ENCODE measurements at regions not wholly inside any gene's neighbourhood (a gene's known extent, or its start where the extent isn't known, plus 50 kb on each side); places are given as distances from the start of the nearest gene placed in this dataset.

DNA sequence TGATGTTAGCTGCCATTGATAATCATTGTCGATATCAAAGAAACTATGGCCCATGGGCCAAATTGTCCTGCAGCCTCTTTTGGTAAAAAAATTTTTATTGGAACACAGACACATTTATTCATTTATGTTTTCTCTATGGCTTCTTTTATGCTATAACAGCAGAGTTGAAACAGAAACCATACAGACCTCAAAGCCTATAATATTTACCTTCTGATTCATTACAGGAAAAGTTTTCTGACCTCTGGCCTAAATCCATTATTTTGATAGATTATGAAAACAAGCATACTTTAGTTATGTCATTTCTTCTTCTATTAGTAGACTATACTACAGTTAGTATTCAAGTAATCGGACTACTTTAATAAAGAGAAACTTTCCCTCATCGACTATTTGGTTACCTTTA is 349.7 kb upstream of the GALNT5 start:
- peak; percentile 49 for FAIRE-seq
- H3K4me3 ChIP-seq (ENCODE audit: low read depth in 1 of 3, low read length in 3 of 3), result no peak overlapping the region
- no peak for DNase-seq
- 50 to 52% (median 52%) methylated on average over 3 of the region's 3 CpGs for WGBS, 3 donors
- H3K9me3 ChIP-seq (ENCODE audit: control insufficient read depth in 2 of 2, insufficient read depth in 1 of 2, low read depth in 1 of 2, low read length in 1 of 2), result no peaks in the 10 kb centered on the region
- H3K36me3 ChIP-seq (ENCODE audit: control insufficient read depth in 3 of 3, insufficient read depth in 2 of 3, low read depth in 1 of 3, low read length in 3 of 3), result no peaks in the 10 kb centered on the region
- H3K27ac ChIP-seq (ENCODE audit: low read depth in 1 of 3, low read length in 2 of 3), result no peak overlapping the region
- H3K27me3 ChIP-seq (ENCODE audit: control insufficient read depth in 3 of 3, insufficient read depth in 3 of 3, low read length in 3 of 3), result no peaks in the 10 kb centered on the region
- H3K4me1 ChIP-seq (ENCODE audit: control insufficient read depth in 3 of 3, insufficient read depth in 2 of 3, low read depth in 1 of 3, low read length in 2 of 3), result no peaks in the 10 kb centered on the region

- Histone ChIP-seq H3K27ac (ENCODE audit: low read depth in 1 of 3, low read length in 2 of 3) (no peak overlapping the region), H3K9me3 (ENCODE audit: control insufficient read depth in 2 of 2, insufficient read depth in 1 of 2, low read depth in 1 of 2, low read length in 1 of 2) (no peaks in the 10 kb centered on the region), H3K36me3 (ENCODE audit: control insufficient read depth in 3 of 3, insufficient read depth in 2 of 3, low read depth in 1 of 3, low read length in 3 of 3) (no peaks in the 10 kb centered on the region), H3K27me3 (ENCODE audit: control insufficient read depth in 3 of 3, insufficient read depth in 3 of 3, low read length in 3 of 3) (no peaks in the 10 kb centered on the region), H3K4me3 (ENCODE audit: low read depth in 1 of 3, low read length in 3 of 3) (no peak overlapping the region), H3K4me1 (ENCODE audit: control insufficient read depth in 3 of 3, insufficient read depth in 2 of 3, low read depth in 1 of 3, low read length in 2 of 3) (no peaks in the 10 kb centered on the region)
- DNase-seq, result no peak
- 35 to 76% (median 52%) methylated on average over 1 of the region's 1 CpG for WGBS, 3 donors
- FAIRE-seq, result no peak
Observed at GRCh38 chr2:156908825-156909224, 348.7 kb upstream of the GALNT5 start.

DNA sequence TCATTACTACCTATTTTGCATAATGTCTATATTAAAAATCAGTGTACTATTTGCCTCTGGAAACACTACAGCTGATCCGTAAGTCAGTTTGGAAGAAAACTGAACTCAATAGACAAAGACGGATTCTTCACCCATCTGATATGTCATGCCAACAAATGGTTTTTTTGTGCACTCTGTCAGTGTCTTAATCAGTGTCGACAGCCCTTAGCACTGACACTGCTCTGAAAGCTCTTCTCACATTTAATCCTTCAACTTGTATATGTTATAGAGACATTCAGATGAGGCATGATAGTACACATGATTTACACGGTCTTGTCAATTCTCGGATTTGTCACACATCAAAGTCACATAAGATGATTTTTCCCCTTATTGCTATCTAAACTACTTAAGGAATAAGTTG is 347.5 kb upstream of the GALNT5 start:
- no peak overlapping the region for H3K27ac ChIP-seq (ENCODE audit: low read depth in 1 of 3, low read length in 2 of 3)
- no peaks in the 10 kb centered on the region for H3K36me3 ChIP-seq (ENCODE audit: control insufficient read depth in 3 of 3, insufficient read depth in 2 of 3, low read depth in 1 of 3, low read length in 3 of 3)
- FAIRE-seq (no peak), DNase-seq (no peak)
- H3K4me1 ChIP-seq (ENCODE audit: control insufficient read depth in 3 of 3, insufficient read depth in 2 of 3, low read depth in 1 of 3, low read length in 2 of 3), result no peaks in the 10 kb centered on the region
- H3K27me3 ChIP-seq (ENCODE audit: control insufficient read depth in 3 of 3, insufficient read depth in 3 of 3, low read length in 3 of 3), result no peaks in the 10 kb centered on the region
- H3K4me3 ChIP-seq (ENCODE audit: low read depth in 1 of 3, low read length in 3 of 3), result no peak overlapping the region
- 79 to 87% (median 87%) methylated on average over 5 of the region's 5 CpGs for WGBS, 3 donors
- no peaks in the 10 kb centered on the region for H3K9me3 ChIP-seq (ENCODE audit: control insufficient read depth in 2 of 2, insufficient read depth in 1 of 2, low read depth in 1 of 2, low read length in 1 of 2)

DNA sequence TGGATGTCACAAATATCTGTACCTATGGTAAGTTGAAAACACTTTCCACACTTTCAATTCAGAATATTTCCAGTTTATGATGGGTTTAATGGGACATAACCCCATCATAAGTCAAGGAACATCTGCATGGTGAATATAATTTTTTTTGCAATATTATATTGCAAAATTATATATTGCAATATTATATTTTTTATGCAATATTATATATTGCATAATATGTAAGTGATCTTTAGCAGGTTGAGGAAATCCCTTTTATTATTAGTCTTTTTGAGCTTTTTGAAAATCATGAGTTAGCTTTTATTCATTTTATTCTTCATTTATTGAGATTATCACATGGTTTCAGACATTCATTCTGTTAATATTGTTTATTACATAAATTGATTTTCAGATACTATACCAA is 342.2 kb upstream of the GALNT5 start:
- DNase-seq (no peak), FAIRE-seq (no peak)
- no peaks in the 10 kb centered on the region for H3K36me3 ChIP-seq (ENCODE audit: control insufficient read depth in 3 of 3, insufficient read depth in 2 of 3, low read depth in 1 of 3, low read length in 3 of 3)
- no peak overlapping the region for H3K4me3 ChIP-seq (ENCODE audit: low read depth in 1 of 3, low read length in 3 of 3)
- H3K4me1 ChIP-seq (ENCODE audit: control insufficient read depth in 3 of 3, insufficient read depth in 2 of 3, low read depth in 1 of 3, low read length in 2 of 3), result no peaks in the 10 kb centered on the region
- no peak overlapping the region for H3K27ac ChIP-seq (ENCODE audit: low read depth in 1 of 3, low read length in 2 of 3)
- no peaks in the 10 kb centered on the region for H3K9me3 ChIP-seq (ENCODE audit: control insufficient read depth in 2 of 2, insufficient read depth in 1 of 2, low read depth in 1 of 2, low read length in 1 of 2)
- no peaks in the 10 kb centered on the region for H3K27me3 ChIP-seq (ENCODE audit: control insufficient read depth in 3 of 3, insufficient read depth in 3 of 3, low read length in 3 of 3)

GRCh38 chr2:156918410-156918809 is 339.1 kb upstream of the GALNT5 start:
- Histone ChIP-seq H3K4me3 (ENCODE audit: low read depth in 1 of 3, low read length in 3 of 3) (no peak overlapping the region), H3K27ac (ENCODE audit: low read depth in 1 of 3, low read length in 2 of 3) (no peak overlapping the region), H3K4me1 (ENCODE audit: control insufficient read depth in 3 of 3, insufficient read depth in 2 of 3, low read depth in 1 of 3, low read length in 2 of 3) (no peaks in the 10 kb centered on the region), H3K27me3 (ENCODE audit: control insufficient read depth in 3 of 3, insufficient read depth in 3 of 3, low read length in 3 of 3) (no peaks in the 10 kb centered on the region), H3K36me3 (ENCODE audit: control insufficient read depth in 3 of 3, insufficient read depth in 2 of 3, low read depth in 1 of 3, low read length in 3 of 3) (no peaks in the 10 kb centered on the region), H3K9me3 (ENCODE audit: control insufficient read depth in 2 of 2, insufficient read depth in 1 of 2, low read depth in 1 of 2, low read length in 1 of 2) (peaks cover 0 to 3% of the 10 kb centered on the region in 2 donors)
- DNase-seq (peak in 1 of 2 donors; percentile 47), FAIRE-seq (no peak)
- 48 to 55% (median 53%) methylated on average over 1 of the region's 1 CpG for WGBS, 3 donors

DNA sequence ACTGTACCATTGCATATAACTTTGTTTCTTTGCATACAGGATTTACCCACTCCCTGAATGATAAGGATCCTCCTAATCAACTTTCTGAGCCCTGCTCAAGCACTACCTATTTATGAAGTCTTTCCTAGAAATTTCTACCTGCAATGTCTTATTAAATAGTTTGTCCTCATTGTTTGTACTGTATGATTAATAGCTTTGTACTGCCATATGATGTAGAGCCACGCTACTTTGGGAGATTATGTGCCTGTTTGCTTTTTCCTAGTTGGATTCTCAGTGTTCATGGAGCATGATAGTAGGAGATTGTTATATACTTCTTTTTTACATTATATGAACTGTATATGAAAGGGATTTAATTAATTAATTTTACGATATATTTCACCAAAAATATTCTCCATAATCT is 327.1 kb upstream of the GALNT5 start:
- 69 to 77% (median 76%) methylated on average over 2 of the region's 2 CpGs for WGBS, 3 donors
- DNase-seq (no peak), FAIRE-seq (no peak)
- Histone ChIP-seq H3K4me3 (ENCODE audit: low read depth in 1 of 3, low read length in 3 of 3) (no peak overlapping the region), H3K27me3 (ENCODE audit: control insufficient read depth in 3 of 3, insufficient read depth in 3 of 3, low read length in 3 of 3) (no peaks in the 10 kb centered on the region), H3K36me3 (ENCODE audit: control insufficient read depth in 3 of 3, insufficient read depth in 2 of 3, low read depth in 1 of 3, low read length in 3 of 3) (no peaks in the 10 kb centered on the region), H3K9me3 (ENCODE audit: control insufficient read depth in 2 of 2, insufficient read depth in 1 of 2, low read depth in 1 of 2, low read length in 1 of 2) (peaks cover 0 to 19% of the 10 kb centered on the region in 2 donors), H3K4me1 (ENCODE audit: control insufficient read depth in 3 of 3, insufficient read depth in 2 of 3, low read depth in 1 of 3, low read length in 2 of 3) (no peaks in the 10 kb centered on the region), H3K27ac (ENCODE audit: low read depth in 1 of 3, low read length in 2 of 3) (no peak overlapping the region)

DNA sequence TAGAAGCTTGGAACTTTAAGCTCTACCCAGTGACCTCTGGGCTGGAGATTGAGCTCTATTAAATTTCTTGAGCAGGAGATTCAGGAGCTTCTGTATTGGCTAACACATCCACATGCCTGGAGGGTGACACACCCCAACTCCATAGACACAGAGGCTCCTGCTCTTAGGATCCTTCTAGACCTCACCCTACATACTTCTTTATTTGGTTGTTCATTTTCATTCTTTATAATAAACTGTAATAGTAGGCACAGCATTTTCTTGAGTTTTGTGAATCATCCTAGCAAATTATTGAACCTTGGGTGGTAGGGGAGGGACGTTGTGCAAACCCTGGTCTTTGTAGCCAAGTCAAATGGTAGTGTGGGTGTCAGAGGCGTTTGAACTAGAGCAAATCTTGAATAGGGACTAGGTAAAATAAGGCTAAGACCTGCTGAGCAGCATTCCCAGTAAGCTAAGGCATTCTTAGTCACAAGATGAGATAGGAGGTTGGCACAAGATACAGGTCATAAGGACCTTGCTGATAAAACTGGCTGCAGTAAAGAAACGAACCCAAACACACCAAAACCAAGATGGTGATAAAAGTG is 323.8 kb upstream of the GALNT5 start:
- DNase-seq (no peak), FAIRE-seq (no peak)
- Histone ChIP-seq H3K9me3 (ENCODE audit: control insufficient read depth in 2 of 2, insufficient read depth in 1 of 2, low read depth in 1 of 2, low read length in 1 of 2) (no peaks in the 10 kb centered on the region), H3K4me3 (ENCODE audit: low read depth in 1 of 3, low read length in 3 of 3) (no peak overlapping the region), H3K27ac (ENCODE audit: low read depth in 1 of 3, low read length in 2 of 3) (no peak overlapping the region), H3K4me1 (ENCODE audit: control insufficient read depth in 3 of 3, insufficient read depth in 2 of 3, low read depth in 1 of 3, low read length in 2 of 3) (no peaks in the 10 kb centered on the region), H3K27me3 (ENCODE audit: control insufficient read depth in 3 of 3, insufficient read depth in 3 of 3, low read length in 3 of 3) (no peaks in the 10 kb centered on the region), H3K36me3 (ENCODE audit: control insufficient read depth in 3 of 3, insufficient read depth in 2 of 3, low read depth in 1 of 3, low read length in 3 of 3) (no peaks in the 10 kb centered on the region)
- WGBS, 3 donors, result 15 to 46% (median 22%) methylated on average over 3 of the region's 3 CpGs

GRCh38 chr2:156935616-156936015 is 321.9 kb upstream of the GALNT5 start:
- 76 to 81% (median 80%) methylated on average over 5 of the region's 5 CpGs for WGBS, 3 donors
- no peak overlapping the region for H3K4me3 ChIP-seq (ENCODE audit: low read depth in 1 of 3, low read length in 3 of 3)
- FAIRE-seq, result no peak

DNA sequence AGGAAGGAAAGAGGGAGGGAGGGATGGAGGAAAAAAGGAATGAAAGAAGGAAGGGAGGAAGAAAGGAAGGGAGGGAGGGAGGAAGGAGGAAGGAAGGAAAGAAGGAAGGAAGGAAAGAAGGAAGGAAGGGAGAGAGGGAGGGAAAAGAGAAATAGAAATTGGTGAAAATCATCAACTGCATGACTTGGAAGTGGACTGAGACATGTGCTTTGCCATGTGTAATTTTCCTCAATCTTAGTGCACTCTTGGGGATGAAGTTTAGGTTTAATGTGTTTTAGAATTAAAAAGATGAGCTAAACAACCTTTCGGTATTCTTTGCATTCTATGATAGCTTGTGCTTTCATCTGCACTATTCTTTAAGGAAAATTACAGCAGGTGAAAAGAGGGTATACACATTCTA is 320.1 kb upstream of the GALNT5 start:
- FAIRE-seq (no peak), DNase-seq (no peak)
- no peaks in the 10 kb centered on the region for H3K4me1 ChIP-seq (ENCODE audit: control insufficient read depth in 3 of 3, insufficient read depth in 2 of 3, low read depth in 1 of 3, low read length in 2 of 3)
- no peaks in the 10 kb centered on the region for H3K27me3 ChIP-seq (ENCODE audit: control insufficient read depth in 3 of 3, insufficient read depth in 3 of 3, low read length in 3 of 3)
- H3K9me3 ChIP-seq (ENCODE audit: control insufficient read depth in 2 of 2, insufficient read depth in 1 of 2, low read depth in 1 of 2, low read length in 1 of 2), result no peaks in the 10 kb centered on the region
- H3K27ac ChIP-seq (ENCODE audit: low read depth in 1 of 3, low read length in 2 of 3), result no peak overlapping the region
- H3K36me3 ChIP-seq (ENCODE audit: control insufficient read depth in 3 of 3, insufficient read depth in 2 of 3, low read depth in 1 of 3, low read length in 3 of 3), result no peaks in the 10 kb centered on the region
- H3K4me3 ChIP-seq (ENCODE audit: low read depth in 1 of 3, low read length in 3 of 3), result no peak overlapping the region
- 74 to 100% (median 96%) methylated on average over 1 of the region's 1 CpG for WGBS, 3 donors

More at GRCh38 chr2:156935616-156936015, 321.9 kb upstream of the GALNT5 start:
- no peaks in the 10 kb centered on the region for H3K27me3 ChIP-seq (ENCODE audit: control insufficient read depth in 3 of 3, insufficient read depth in 3 of 3, low read length in 3 of 3)
- DNase-seq, result no peak
- H3K9me3 ChIP-seq (ENCODE audit: control insufficient read depth in 2 of 2, insufficient read depth in 1 of 2, low read depth in 1 of 2, low read length in 1 of 2), result no peaks in the 10 kb centered on the region
- no peaks in the 10 kb centered on the region for H3K36me3 ChIP-seq (ENCODE audit: control insufficient read depth in 3 of 3, insufficient read depth in 2 of 3, low read depth in 1 of 3, low read length in 3 of 3)
- no peaks in the 10 kb centered on the region for H3K4me1 ChIP-seq (ENCODE audit: control insufficient read depth in 3 of 3, insufficient read depth in 2 of 3, low read depth in 1 of 3, low read length in 2 of 3)
- H3K27ac ChIP-seq (ENCODE audit: low read depth in 1 of 3, low read length in 2 of 3), result no peak overlapping the region

All from small intestine (tissue), 7 donors.